ENCODE measurements at regions not wholly inside any gene's neighbourhood (a gene's known extent, or its start where the extent isn't known, plus 50 kb on each side); places are given as distances from the start of the nearest gene placed in this dataset.

- no peaks in the 10 kb centered on the region for H3K9me3 ChIP-seq
- no peaks in the 10 kb centered on the region for H3K4me1 ChIP-seq
- no peak overlapping the region for H3K27ac ChIP-seq
- H3K36me3 ChIP-seq: no peaks in the 10 kb centered on the region
- no peak for DNase-seq
- intact Hi-C loops (cut with DNase I): no loop called here
- no peak overlapping the region for H3K4me3 ChIP-seq
- no peak for ATAC-seq
- TF ChIP-seq CTCF (IDR thresholded peaks at IDR 0.05): no peak
- H3K27me3 ChIP-seq (ENCODE audit: low read depth): no peaks in the 10 kb centered on the region
Measured at GRCh38 chr2:226325526-226325925, 474.1 kb downstream of the IRS1 start.

- Histone ChIP-seq H3K9me3 (no peaks in the 10 kb centered on the region), H3K27me3 (ENCODE audit: low read depth) (no peaks in the 10 kb centered on the region), H3K36me3 (no peaks in the 10 kb centered on the region), H3K27ac (no peak overlapping the region), H3K4me1 (no peaks in the 10 kb centered on the region), H3K4me3 (no peak overlapping the region)
- intact Hi-C loops (cut with DNase I): no loop called here
- ATAC-seq (peak; percentile 89 to 93), DNase-seq (peak; percentile 61)
- TF ChIP-seq CTCF (IDR thresholded peaks at IDR 0.05): peak; percentile 36
Measured at GRCh38 chr2:226320076-226320948, 479.3 kb downstream of the IRS1 start.

- no peak overlapping the region for H3K27ac ChIP-seq
- no peak overlapping the region for H3K4me3 ChIP-seq
- no peaks in the 10 kb centered on the region for H3K27me3 ChIP-seq (ENCODE audit: low read depth)
- H3K36me3 ChIP-seq: no peaks in the 10 kb centered on the region
- DNase-seq: no peak
- intact Hi-C loops (cut with DNase I): no loop called here
- H3K9me3 ChIP-seq: no peaks in the 10 kb centered on the region
- no peak for ATAC-seq
- no peak for TF ChIP-seq CTCF (IDR thresholded peaks at IDR 0.05)
- H3K4me1 ChIP-seq: no peaks in the 10 kb centered on the region
Measured at GRCh38 chr2:226317970-226318369, 481.6 kb downstream of the IRS1 start.

- Histone ChIP-seq H3K9me3 (no peaks in the 10 kb centered on the region), H3K27ac (no peak overlapping the region), H3K27me3 (ENCODE audit: low read depth) (no peaks in the 10 kb centered on the region), H3K4me3 (no peak overlapping the region), H3K36me3 (no peaks in the 10 kb centered on the region), H3K4me1 (no peaks in the 10 kb centered on the region)
- ATAC-seq (no peak), DNase-seq (no peak)
- no peak for TF ChIP-seq CTCF (IDR thresholded peaks at IDR 0.05)
- intact Hi-C loops (cut with DNase I): no loop called here
Measured at GRCh38 chr2:226313060-226313459, 486.6 kb downstream of the IRS1 start.

GRCh38 chr2:226312155-226312554 lies 487.5 kb downstream of the IRS1 start:
- DNase-seq (no peak), ATAC-seq (no peak)
- Histone ChIP-seq H3K36me3 (no peaks in the 10 kb centered on the region), H3K4me3 (no peak overlapping the region), H3K4me1 (no peaks in the 10 kb centered on the region), H3K27ac (no peak overlapping the region), H3K9me3 (no peaks in the 10 kb centered on the region), H3K27me3 (ENCODE audit: low read depth) (no peaks in the 10 kb centered on the region)
- intact Hi-C loops (cut with DNase I): no loop called here
- TF ChIP-seq CTCF (IDR thresholded peaks at IDR 0.05): no peak
